ENCODE measurements at regions not wholly inside any gene's neighbourhood (a gene's known extent, or its start where the extent isn't known, plus 50 kb on each side); places are given as distances from the start of the nearest gene placed in this dataset.
"Not testable (repeated sequence)": the region's sequence is repeated elsewhere in the genome, so short reads cannot be mapped to it uniquely, and the experiment has no call there.

DNA sequence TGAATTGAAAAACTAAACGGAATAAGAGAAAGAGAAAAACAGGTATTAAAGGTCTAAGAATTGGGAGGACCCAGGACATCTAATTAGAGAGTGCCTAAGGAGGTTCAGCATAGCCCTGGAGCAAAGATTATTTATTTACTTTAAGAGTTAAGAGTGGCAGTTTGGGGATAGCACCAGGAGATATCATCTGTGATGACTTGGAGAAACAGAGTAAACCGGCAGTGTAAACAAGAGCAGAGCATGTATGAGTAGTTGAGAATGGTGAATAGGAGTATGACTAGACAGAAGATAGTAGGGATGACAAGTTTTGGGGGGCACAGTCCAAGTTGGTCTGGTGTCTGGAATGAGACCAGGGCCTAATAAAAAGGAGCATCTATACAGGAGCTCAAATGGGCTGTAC, 167.9 kb upstream of the JADE1 start:
- H3K4me3 Mint-ChIP-seq; H3K27me3 Mint-ChIP-seq (ENCODE audit: low read depth); H3K9me3 Mint-ChIP-seq (ENCODE audit: insufficient read depth); H3K36me3 Mint-ChIP-seq (ENCODE audit: low read depth); CTCF ChIA-PET; POLR2A ChIA-PET; H3K4me1 Mint-ChIP-seq (ENCODE audit: low read depth); H3K27ac Mint-ChIP-seq; ATAC-seq; DNase-seq: not testable (repeated sequence)

DNA sequence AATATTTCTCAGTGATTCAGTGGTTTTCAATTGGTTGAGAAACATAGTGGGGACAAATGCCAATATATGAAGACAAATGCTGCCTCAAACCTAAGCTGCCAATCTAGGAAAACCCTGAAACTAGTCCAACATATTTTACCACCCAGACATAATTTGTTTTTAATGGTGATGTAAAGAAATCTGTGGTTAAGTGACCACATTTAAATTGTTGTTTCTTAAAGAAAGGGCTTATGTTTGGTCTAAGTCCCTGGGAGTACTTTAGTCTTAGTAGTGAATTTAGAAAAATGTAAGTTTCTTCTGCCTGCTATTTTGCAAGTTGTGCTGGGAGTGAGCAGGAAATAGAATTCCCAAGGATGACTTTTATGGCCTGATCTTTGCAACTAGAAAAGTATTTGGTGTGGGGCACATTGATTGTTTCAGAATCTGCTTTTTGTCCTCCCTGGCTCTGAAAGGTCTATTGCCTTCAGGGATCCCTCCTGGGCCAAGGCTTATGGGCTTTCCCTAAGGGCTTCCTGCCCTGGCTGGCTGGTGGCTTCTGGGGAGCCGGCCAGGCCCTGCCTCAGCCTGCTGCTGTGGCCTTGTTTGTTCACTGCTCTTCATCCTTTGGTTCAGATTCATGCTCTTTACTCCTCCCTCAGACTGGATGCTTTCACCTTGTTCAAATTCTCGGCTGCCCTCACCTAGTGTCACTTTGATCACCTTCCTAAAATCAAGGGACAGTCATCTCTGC, 169.8 kb upstream of the JADE1 start:
- no peak for ATAC-seq
- H3K27me3 Mint-ChIP-seq (ENCODE audit: low read depth): no peaks in the 10 kb centered on the region
- H3K27ac Mint-ChIP-seq: no peak overlapping the region
- no peak overlapping the region for H3K4me3 Mint-ChIP-seq
- ChIA-PET CTCF (no interaction called here), POLR2A (no interaction called here)
- no peak for DNase-seq
- no peaks in the 10 kb centered on the region for H3K4me1 Mint-ChIP-seq (ENCODE audit: low read depth)
- no peaks in the 10 kb centered on the region for H3K9me3 Mint-ChIP-seq (ENCODE audit: insufficient read depth)
- no peaks in the 10 kb centered on the region for H3K36me3 Mint-ChIP-seq (ENCODE audit: low read depth)

GRCh38 chr4:128636906-128637305, 172.6 kb upstream of the JADE1 start:
- ChIA-PET CTCF (no interaction called here), POLR2A (no interaction called here)
- H3K27ac Mint-ChIP-seq: no peak overlapping the region
- ATAC-seq (no peak), DNase-seq (no peak)
- H3K4me3 Mint-ChIP-seq: no peak overlapping the region
- no peaks in the 10 kb centered on the region for H3K9me3 Mint-ChIP-seq (ENCODE audit: insufficient read depth)
- no peaks in the 10 kb centered on the region for H3K27me3 Mint-ChIP-seq (ENCODE audit: low read depth)
- H3K4me1 Mint-ChIP-seq (ENCODE audit: low read depth): no peaks in the 10 kb centered on the region
- no peaks in the 10 kb centered on the region for H3K36me3 Mint-ChIP-seq (ENCODE audit: low read depth)

GRCh38 chr4:128635955-128636560, 173.4 kb upstream of the JADE1 start:
- ChIA-PET CTCF (no interaction called here), POLR2A (no interaction called here)
- Mint-ChIP-seq H3K4me1 (ENCODE audit: low read depth) (no peaks in the 10 kb centered on the region), H3K36me3 (ENCODE audit: low read depth) (no peaks in the 10 kb centered on the region), H3K27me3 (ENCODE audit: low read depth) (peaks cover 1% of the 10 kb centered on the region), H3K27ac (no peak overlapping the region), H3K9me3 (ENCODE audit: insufficient read depth) (no peaks in the 10 kb centered on the region), H3K4me3 (no peak overlapping the region)
- DNase-seq: no peak
- ATAC-seq: no peak

DNA sequence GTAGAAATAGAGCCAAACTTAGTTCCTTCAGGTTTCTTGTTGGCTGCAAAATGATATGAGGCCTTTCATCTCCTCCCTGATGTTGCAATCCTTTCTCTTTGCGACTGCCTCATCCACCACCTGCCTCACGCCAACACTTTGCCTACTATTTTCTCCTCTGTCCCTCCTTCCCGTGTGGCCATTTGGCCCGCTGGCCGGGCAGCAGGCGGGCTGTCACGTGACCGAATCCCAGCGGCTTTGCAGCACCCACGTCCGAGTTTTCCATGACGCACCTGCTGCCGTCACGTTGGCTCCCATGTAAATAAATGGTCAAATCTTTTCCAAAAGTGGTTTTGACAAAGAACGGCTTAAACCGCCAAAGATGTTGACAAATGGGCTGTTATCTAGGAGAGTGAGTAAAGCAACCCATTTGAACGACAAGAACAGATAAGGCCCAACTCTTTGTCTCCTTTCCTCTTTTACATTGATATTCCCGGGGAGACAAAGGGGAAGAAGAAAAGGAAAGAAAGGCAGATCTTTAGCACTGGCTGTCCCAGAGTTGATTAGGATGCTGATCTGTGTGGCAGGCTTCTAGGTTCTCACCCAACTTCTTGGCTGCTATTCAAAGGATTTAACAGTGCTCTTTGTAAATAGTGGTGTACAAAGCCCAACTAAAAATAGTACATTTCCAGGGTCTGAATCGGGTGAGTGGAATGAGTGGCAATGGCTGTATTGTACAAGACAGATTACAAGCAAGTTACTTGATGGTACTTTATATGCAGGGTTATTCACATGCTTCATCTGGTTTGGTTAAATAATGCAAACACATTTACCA, 174.2 kb upstream of the JADE1 start:
- no peaks in the 10 kb centered on the region for H3K4me1 Mint-ChIP-seq (ENCODE audit: low read depth)
- CTCF ChIA-PET: no interaction called here
- H3K9me3 Mint-ChIP-seq (ENCODE audit: insufficient read depth): no peaks in the 10 kb centered on the region

DNA sequence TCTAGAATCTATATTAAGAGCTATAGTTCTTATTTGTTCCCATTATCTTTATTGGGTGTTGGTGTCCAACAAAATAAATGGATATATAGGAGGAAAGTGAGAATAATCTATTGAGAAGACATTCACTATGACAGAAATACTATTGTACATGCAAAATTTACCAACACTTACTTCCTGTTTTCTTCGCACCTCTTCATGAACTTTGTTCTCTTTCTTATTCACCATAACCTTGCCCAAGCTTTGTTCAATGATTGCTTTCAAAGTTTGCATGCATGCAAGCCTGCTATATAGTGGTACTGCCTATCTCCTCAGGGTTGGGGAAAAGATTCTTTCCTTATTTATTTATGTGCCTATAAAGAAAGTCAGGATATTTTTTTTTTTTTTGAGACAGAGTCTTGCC, 176.4 kb upstream of the JADE1 start:
- no peak overlapping the region for H3K4me3 Mint-ChIP-seq
- DNase-seq: no peak
- no peak overlapping the region for H3K27ac Mint-ChIP-seq
- peaks cover 6% of the 10 kb centered on the region for H3K27me3 Mint-ChIP-seq (ENCODE audit: low read depth)
- ChIA-PET POLR2A (no interaction called here), CTCF (no interaction called here)
- H3K36me3 Mint-ChIP-seq (ENCODE audit: low read depth): no peaks in the 10 kb centered on the region
- ATAC-seq: no peak
- H3K4me1 Mint-ChIP-seq (ENCODE audit: low read depth): no peaks in the 10 kb centered on the region
- H3K9me3 Mint-ChIP-seq (ENCODE audit: insufficient read depth): no peaks in the 10 kb centered on the region

More for the DNA sequence above, 174.2 kb upstream of the JADE1 start:
- Mint-ChIP-seq H3K36me3 (ENCODE audit: low read depth) (no peaks in the 10 kb centered on the region), H3K27ac (no peak overlapping the region), H3K4me3 (no peak overlapping the region), H3K27me3 (ENCODE audit: low read depth) (peaks cover 3% of the 10 kb centered on the region)
- DNase-seq (no peak), ATAC-seq (no peak)
- POLR2A ChIA-PET: no interaction called here

DNA sequence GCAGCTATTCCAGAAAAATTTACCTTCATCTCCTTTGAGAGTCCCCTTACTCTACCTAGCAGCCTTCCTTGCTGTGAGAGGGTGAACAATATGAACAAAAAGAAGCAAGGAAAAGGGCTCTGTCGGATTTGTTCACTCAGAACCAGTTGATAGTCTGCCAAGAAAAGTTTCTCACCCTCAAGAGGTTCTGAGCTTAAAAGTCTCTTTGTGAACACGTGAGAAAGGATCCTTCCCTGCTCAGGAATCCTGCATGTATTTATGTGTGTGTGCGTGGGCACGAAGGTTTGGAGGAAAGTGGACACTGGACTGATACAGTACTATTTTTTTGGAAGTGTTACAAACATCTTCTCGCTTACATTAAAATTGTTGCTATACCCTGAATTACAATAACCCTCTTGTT, 178.6 kb upstream of the JADE1 start:
- ChIA-PET CTCF (no interaction called here), POLR2A (no interaction called here)
- DNase-seq (no peak), ATAC-seq (no peak)
- H3K4me3 Mint-ChIP-seq: no peak overlapping the region
- no peaks in the 10 kb centered on the region for H3K4me1 Mint-ChIP-seq (ENCODE audit: low read depth)
- H3K36me3 Mint-ChIP-seq (ENCODE audit: low read depth): no peaks in the 10 kb centered on the region
- H3K27me3 Mint-ChIP-seq (ENCODE audit: low read depth): peaks cover 13% of the 10 kb centered on the region
- H3K27ac Mint-ChIP-seq: no peak overlapping the region
- no peaks in the 10 kb centered on the region for H3K9me3 Mint-ChIP-seq (ENCODE audit: insufficient read depth)

DNA sequence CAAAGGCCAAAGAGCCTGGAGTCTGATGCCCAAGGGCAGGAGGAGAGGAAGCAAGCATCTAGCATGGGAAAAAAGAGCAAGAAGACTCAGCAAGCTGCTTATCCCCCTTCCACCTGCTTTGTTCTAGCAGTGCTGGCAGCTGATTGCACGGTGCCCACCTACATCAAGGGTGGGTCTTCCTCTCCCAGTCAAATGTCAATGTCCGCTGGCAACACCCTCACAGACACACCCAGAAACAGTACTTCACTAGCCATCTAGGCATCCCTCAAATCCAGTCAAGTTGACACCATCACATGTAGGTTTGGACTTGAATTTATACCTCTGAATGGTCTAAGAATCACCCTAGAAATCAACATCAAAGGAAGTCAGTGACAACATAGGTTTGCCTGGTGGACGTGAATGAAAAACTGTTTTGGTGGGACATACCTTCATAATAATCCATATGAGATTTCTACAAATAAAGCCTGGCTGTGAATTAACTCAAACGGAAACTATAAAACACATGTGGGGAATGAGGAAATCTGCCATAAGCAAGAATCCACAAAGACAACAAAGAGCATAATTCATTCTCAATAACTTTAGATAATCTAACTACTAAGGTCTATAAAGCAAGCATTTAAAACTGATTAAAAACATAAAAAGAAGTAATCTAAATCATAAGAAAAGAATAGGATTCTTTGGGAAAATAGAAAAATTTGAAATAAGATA, 185.8 kb upstream of the JADE1 start:
- no peak overlapping the region for H3K27ac Mint-ChIP-seq
- H3K9me3 Mint-ChIP-seq (ENCODE audit: insufficient read depth): no peaks in the 10 kb centered on the region
- H3K36me3 Mint-ChIP-seq (ENCODE audit: low read depth): no peaks in the 10 kb centered on the region
- ChIA-PET POLR2A (no interaction called here), CTCF (no interaction called here)
- no peak for ATAC-seq
- DNase-seq: no peak
- peaks cover 8% of the 10 kb centered on the region for H3K27me3 Mint-ChIP-seq (ENCODE audit: low read depth)
- no peak overlapping the region for H3K4me3 Mint-ChIP-seq
- no peaks in the 10 kb centered on the region for H3K4me1 Mint-ChIP-seq (ENCODE audit: low read depth)

GRCh38 chr4:128620279-128620965, 189.1 kb upstream of the JADE1 start:
- DNase-seq; H3K36me3 Mint-ChIP-seq (ENCODE audit: low read depth); H3K4me3 Mint-ChIP-seq; H3K4me1 Mint-ChIP-seq (ENCODE audit: low read depth); H3K27ac Mint-ChIP-seq; CTCF ChIA-PET; H3K27me3 Mint-ChIP-seq (ENCODE audit: low read depth); H3K9me3 Mint-ChIP-seq (ENCODE audit: insufficient read depth); ATAC-seq; POLR2A ChIA-PET: not testable (repeated sequence)

DNA sequence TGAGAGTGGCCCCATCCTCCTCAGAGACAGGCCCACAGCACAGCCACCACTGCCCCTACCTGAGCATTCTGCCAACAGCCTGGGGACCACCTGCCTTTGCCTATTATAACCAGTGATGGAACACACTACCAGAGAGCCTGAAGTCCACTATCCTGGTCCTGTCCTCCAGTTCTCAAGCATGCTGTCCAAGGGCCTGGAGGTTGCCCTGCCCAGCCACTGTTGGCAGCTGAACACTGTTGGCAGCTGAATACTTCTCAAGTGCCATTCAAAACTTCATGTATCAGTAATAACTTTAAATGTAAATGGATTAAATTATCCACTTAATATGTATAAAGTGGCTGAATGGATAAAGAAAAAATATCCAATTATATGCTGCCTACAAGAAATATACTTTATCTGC, 194.3 kb upstream of the JADE1 start:
- Mint-ChIP-seq H3K4me1 (ENCODE audit: low read depth) (no peaks in the 10 kb centered on the region), H3K36me3 (ENCODE audit: low read depth) (no peaks in the 10 kb centered on the region), H3K9me3 (ENCODE audit: insufficient read depth) (no peaks in the 10 kb centered on the region), H3K27me3 (ENCODE audit: low read depth) (no peaks in the 10 kb centered on the region), H3K4me3 (no peak overlapping the region), H3K27ac (no peak overlapping the region)
- CTCF ChIA-PET: no interaction called here
- DNase-seq (no peak), ATAC-seq (no peak)
- POLR2A ChIA-PET: no interaction called here

GRCh38 chr4:128608006-128608405, 201.5 kb upstream of the JADE1 start:
- Mint-ChIP-seq H3K27me3 (ENCODE audit: low read depth) (peaks cover 6% of the 10 kb centered on the region), H3K4me1 (ENCODE audit: low read depth) (no peaks in the 10 kb centered on the region), H3K4me3 (no peak overlapping the region), H3K27ac (no peak overlapping the region), H3K9me3 (ENCODE audit: insufficient read depth) (no peaks in the 10 kb centered on the region), H3K36me3 (ENCODE audit: low read depth) (no peaks in the 10 kb centered on the region)
- CTCF ChIA-PET: no interaction called here
- POLR2A ChIA-PET: no interaction called here
- ATAC-seq (no peak), DNase-seq (no peak)

GRCh38 chr4:128606173-128606572, 203.3 kb upstream of the JADE1 start:
- Mint-ChIP-seq H3K4me3 (no peak overlapping the region), H3K27me3 (ENCODE audit: low read depth) (peaks cover 6% of the 10 kb centered on the region), H3K4me1 (ENCODE audit: low read depth) (no peaks in the 10 kb centered on the region), H3K27ac (no peak overlapping the region), H3K9me3 (ENCODE audit: insufficient read depth) (no peaks in the 10 kb centered on the region), H3K36me3 (ENCODE audit: low read depth) (no peaks in the 10 kb centered on the region)
- no peak for DNase-seq
- ChIA-PET POLR2A (no interaction called here), CTCF (no interaction called here)
- ATAC-seq: no peak
